ENCODE measurements at regions not wholly inside any gene's neighbourhood (a gene's known extent, or its start where the extent isn't known, plus 50 kb on each side); places are given as distances from the start of the nearest gene placed in this dataset.

DNA sequence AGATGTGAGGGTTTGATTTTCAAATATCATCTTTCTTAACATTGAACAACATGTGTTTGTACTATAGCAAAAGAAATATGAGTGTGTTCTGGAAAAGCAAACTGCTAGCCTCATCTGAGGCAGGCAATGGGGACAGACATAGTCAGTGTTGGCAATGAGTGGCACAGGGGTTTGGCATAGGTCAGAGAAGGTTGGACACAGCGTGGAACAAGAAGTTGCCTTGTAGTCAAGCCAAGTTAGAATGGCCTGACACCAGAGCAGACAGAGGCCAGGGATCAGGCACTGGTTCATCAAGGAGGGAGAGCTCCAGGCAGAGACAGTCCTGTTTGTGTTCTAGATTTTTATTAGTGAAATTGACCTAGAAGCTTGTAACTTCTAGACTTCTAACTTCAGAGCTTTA, 100.8 kb upstream of the TANK start:
- TF ChIP-seq NFIC (IDR thresholded peaks at IDR 0.05) (no peak), TAF1 (IDR thresholded peaks at IDR 0.05; ENCODE audit: low read depth) (no peak), EGR1 (IDR thresholded peaks at IDR 0.05) (no peak), CEBPB (IDR thresholded peaks at IDR 0.05) (no peak), CREB1 (IDR thresholded peaks at IDR 0.05; ENCODE audit: low read depth) (no peak), EP300 (IDR thresholded peaks at IDR 0.05; ENCODE audit: borderline replicate concordance) (no peak)
- TF ChIP-seq, protein P1, sequence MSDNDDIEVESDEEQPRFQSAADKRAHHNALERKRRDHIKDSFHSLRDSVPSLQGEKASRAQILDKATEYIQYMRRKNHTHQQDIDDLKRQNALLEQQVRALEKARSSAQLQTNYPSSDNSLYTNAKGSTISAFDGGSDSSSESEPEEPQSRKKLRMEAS (IDR thresholded peaks at IDR 0.05), result no peak

- no peak for TF ChIP-seq TEAD4 (IDR thresholded peaks at IDR 0.05)
- TF ChIP-seq, protein P2, sequence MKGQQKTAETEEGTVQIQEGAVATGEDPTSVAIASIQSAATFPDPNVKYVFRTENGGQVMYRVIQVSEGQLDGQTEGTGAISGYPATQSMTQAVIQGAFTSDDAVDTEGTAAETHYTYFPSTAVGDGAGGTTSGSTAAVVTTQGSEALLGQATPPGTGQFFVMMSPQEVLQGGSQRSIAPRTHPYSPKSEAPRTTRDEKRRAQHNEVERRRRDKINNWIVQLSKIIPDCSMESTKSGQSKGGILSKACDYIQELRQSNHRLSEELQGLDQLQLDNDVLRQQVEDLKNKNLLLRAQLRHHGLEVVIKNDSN (IDR thresholded peaks at IDR 0.05), result no peak
These were observed 98.4 kb upstream of the TANK start for GRCh38 chr2:161061786-161062185.

GRCh38 chr2:161063157-161063945, 96.9 kb upstream of the TANK start:
- no peak for TF ChIP-seq EGR1 (IDR thresholded peaks at IDR 0.05)
- no peak for TF ChIP-seq FOXM1 (IDR thresholded peaks at IDR 0.05; ENCODE audit: borderline replicate concordance, low read depth)
- peak; percentile 87 for TF ChIP-seq RAD21 (IDR thresholded peaks at IDR 0.05; ENCODE audit: low read depth)
- TF ChIP-seq CEBPB (IDR thresholded peaks at IDR 0.05), result no peak; the same call in 1 of the 2 replicates
- no peak for TF ChIP-seq YY1 (IDR thresholded peaks at IDR 0.05; ENCODE audit: low read depth)
- TF ChIP-seq, protein P1 (IDR thresholded peaks at IDR 0.05), result no peak
- TF ChIP-seq CREB1 (IDR thresholded peaks at IDR 0.05; ENCODE audit: low read depth), result no peak

- TF ChIP-seq ZBTB7A (IDR thresholded peaks at IDR 0.05; ENCODE audit: low read depth) (no peak), RAD21 (IDR thresholded peaks at IDR 0.05; ENCODE audit: low read depth) (no peak), EP300 (IDR thresholded peaks at IDR 0.05; ENCODE audit: borderline replicate concordance) (no peak), NFIC (IDR thresholded peaks at IDR 0.05) (no peak), CREB1 (IDR thresholded peaks at IDR 0.05; ENCODE audit: low read depth) (no peak), TCF12 (IDR thresholded peaks at IDR 0.05; ENCODE audit: low read depth) (no peak), EGR1 (IDR thresholded peaks at IDR 0.05) (no peak), TEAD4 (IDR thresholded peaks at IDR 0.05) (no peak), CEBPB (IDR thresholded peaks at IDR 0.05) (no peak), YY1 (IDR thresholded peaks at IDR 0.05; ENCODE audit: low read depth) (no peak), FOXM1 (IDR thresholded peaks at IDR 0.05; ENCODE audit: borderline replicate concordance, low read depth) (no peak), TAF1 (IDR thresholded peaks at IDR 0.05; ENCODE audit: low read depth) (no peak)
- TF ChIP-seq, protein P1 (IDR thresholded peaks at IDR 0.05), result no peak
- TF ChIP-seq, protein P2 (IDR thresholded peaks at IDR 0.05), result no peak
- TF ChIP-seq, protein P3, sequence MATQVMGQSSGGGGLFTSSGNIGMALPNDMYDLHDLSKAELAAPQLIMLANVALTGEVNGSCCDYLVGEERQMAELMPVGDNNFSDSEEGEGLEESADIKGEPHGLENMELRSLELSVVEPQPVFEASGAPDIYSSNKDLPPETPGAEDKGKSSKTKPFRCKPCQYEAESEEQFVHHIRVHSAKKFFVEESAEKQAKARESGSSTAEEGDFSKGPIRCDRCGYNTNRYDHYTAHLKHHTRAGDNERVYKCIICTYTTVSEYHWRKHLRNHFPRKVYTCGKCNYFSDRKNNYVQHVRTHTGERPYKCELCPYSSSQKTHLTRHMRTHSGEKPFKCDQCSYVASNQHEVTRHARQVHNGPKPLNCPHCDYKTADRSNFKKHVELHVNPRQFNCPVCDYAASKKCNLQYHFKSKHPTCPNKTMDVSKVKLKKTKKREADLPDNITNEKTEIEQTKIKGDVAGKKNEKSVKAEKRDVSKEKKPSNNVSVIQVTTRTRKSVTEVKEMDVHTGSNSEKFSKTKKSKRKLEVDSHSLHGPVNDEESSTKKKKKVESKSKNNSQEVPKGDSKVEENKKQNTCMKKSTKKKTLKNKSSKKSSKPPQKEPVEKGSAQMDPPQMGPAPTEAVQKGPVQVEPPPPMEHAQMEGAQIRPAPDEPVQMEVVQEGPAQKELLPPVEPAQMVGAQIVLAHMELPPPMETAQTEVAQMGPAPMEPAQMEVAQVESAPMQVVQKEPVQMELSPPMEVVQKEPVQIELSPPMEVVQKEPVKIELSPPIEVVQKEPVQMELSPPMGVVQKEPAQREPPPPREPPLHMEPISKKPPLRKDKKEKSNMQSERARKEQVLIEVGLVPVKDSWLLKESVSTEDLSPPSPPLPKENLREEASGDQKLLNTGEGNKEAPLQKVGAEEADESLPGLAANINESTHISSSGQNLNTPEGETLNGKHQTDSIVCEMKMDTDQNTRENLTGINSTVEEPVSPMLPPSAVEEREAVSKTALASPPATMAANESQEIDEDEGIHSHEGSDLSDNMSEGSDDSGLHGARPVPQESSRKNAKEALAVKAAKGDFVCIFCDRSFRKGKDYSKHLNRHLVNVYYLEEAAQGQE (IDR thresholded peaks at IDR 0.05; ENCODE audit: low read depth), result no peak
These were observed 96.3 kb upstream of the TANK start for GRCh38 chr2:161063946-161064306.

GRCh38 chr2:161067846-161068350, 92.3 kb upstream of the TANK start:
- TF ChIP-seq TEAD4 (IDR thresholded peaks at IDR 0.05) (no peak), ZBTB7A (IDR thresholded peaks at IDR 0.05; ENCODE audit: low read depth) (no peak), YY1 (IDR thresholded peaks at IDR 0.05; ENCODE audit: low read depth) (no peak), TAF1 (IDR thresholded peaks at IDR 0.05; ENCODE audit: low read depth) (no peak), EP300 (IDR thresholded peaks at IDR 0.05; ENCODE audit: borderline replicate concordance) (no peak), TCF12 (IDR thresholded peaks at IDR 0.05; ENCODE audit: low read depth) (no peak), RAD21 (IDR thresholded peaks at IDR 0.05; ENCODE audit: low read depth) (no peak), EGR1 (IDR thresholded peaks at IDR 0.05) (no peak), NFIC (IDR thresholded peaks at IDR 0.05) (no peak), CREB1 (IDR thresholded peaks at IDR 0.05; ENCODE audit: low read depth) (no peak), CEBPB (IDR thresholded peaks at IDR 0.05) (no peak), FOXM1 (IDR thresholded peaks at IDR 0.05; ENCODE audit: borderline replicate concordance, low read depth) (no peak)
- TF ChIP-seq, protein P1 (IDR thresholded peaks at IDR 0.05), result no peak
- TF ChIP-seq, protein P2 (IDR thresholded peaks at IDR 0.05), result no peak
- TF ChIP-seq, protein P3 (IDR thresholded peaks at IDR 0.05; ENCODE audit: low read depth), result no peak

Measured in Ishikawa (cell line).